HG03045 (cell line): ENCODE measurements at regions not wholly inside any gene's neighbourhood (a gene's known extent, or its start where the extent isn't known, plus 50 kb on each side); places are given as distances from the start of the nearest gene placed in this dataset.

Source experiments
- ATAC-seq: cut with Tn5 transposase; IDR thresholded peaks from one replicate; pipeline ENCODE4 v1.9.1; 2021; ENCODE audit warnings: mild to moderate bottlenecking, moderate library complexity; ENCODE audit not compliant: unreplicated experiment

DNA sequence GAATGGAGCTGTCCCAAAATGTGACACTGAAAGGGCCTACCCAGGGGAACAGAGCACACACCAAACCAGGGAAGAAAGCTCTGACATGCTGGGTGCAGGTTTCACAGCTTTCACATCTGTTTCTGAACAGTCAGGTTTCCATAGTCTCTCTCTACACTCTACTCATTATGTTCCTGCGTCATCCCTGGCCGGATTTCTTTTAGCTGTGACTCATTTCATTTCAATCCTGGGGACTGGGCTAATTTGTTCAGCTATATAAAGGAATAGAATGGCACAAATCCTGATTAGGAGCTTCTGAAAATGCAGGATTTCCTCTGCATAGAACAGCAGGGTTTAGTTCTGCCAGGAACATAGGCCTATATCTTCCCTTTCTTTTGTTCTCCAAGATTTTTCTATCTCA is 649.8 kb downstream of the RPS29 start:
- ATAC-seq: no peak

DNA sequence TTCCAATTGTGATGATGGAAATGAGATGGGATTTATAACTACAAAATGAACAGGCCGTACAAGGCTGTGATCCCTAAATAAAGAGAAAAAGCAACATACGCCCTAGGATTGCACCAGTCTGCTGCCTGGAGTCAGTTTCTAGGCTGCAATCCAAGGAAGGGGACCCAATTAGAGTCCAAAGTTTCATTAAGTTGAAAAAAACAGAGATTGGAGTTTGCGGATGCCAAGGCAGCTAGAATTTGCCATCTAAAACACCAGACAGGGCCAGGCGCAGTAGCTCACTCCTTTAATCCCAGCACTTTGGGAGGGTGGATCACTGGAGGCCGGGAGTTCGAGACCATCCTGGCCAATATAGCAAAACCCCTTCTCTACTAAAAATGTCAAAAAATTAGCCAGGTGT is 661.0 kb downstream of the RPS29 start:
- no peak for ATAC-seq

DNA sequence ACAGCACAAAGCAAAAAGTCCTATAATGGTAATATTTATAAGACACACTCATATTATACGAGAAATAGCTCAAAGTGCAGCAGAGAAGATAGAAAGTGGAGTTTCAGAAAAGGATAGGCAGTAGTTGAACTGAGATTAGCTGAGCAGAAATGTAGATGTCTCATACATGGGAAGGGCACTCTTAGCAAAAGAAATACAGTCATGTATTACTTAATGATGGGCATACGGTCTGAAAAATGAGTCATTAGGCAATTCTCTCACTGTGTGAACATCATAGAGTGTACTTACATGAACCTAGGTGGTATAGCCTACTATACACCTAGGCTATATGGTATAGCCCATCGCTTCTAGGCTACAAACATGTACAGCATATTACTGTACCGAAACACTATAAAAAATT is 671.3 kb downstream of the RPS29 start:
- no peak for ATAC-seq

DNA sequence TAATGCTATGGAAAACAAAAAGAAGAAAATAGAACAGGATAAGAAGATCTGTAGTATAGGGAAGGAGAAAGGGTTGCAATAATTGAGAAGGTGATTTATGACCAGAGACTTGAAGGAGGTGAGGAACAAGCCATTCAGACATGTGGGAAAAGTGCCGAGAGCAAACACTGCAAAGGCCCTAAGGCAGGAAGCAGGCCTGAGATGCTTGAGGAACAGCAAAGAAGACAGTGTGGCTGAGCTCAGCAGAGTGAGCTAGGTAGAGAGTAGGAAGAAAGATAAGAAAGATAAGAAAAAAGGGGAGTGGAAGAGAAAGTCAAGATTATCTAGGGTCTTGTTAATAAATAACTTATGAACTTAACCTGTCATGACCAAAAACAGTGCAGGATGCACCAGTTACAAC is 671.8 kb downstream of the RPS29 start:
- no peak for ATAC-seq

DNA sequence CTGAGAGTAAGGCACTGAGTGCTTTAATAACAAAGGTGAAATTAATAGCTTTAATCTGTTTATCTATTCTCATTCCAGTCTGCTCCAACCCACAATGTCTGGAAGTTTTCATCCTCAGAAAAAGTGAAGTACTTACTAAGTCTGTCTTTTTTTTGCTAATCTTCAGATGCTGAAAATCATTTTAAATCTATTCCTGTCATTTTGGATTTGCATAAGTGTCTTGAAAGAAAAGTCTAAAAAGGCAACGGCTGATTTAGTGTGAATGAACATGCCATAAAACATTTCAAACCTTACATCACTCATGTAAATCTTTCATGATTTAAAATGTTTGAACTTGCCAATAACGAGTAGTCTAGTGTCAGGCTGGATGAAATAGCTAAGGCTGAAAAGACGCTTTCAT is 685.6 kb downstream of the RPS29 start:
- ATAC-seq: no peak

DNA sequence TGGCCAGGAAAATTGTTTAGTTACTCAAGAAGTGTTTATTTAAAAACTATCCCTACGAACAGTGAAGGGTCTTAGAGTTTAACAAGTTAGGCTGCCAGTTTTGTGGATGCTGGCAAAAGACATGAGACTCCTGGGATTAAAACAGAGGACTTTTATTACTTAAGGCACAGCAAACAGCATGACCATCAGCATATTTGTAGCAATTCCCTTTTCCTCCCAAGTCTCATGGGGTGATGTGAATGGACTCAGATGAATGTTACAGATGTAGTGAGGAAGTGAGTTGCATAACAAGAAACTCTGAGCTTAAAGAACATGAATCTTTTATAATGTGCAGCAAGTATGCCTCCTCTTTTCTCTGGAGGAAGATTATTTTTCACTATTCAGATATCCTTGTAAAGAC is 695.8 kb downstream of the RPS29 start:
- ATAC-seq: no peak

DNA sequence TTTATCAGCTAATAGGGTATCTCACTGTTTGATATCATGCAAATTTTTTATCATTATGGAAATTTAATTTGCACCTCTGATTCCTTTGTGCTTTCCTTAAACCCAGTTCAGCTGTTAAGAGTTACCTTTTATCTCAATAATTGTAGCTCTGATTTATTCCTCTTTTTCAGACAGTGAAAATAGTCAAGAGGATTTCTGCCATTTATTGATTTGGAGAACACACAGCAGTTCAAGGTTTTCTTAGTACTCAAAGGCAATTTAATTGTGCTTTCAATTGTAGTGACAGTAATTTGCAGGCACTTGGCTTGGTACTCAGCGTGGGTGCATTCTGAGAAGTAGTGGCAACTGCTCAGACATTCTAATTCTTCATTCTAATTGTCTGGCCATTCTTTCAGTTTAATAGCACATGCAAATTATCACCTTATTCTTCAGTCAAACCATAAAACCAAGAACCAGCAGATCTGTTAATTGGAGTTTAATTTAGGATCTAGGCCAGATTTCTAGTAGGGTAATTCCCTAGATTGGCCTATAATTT is 709.3 kb downstream of the RPS29 start:
- no peak for ATAC-seq

DNA sequence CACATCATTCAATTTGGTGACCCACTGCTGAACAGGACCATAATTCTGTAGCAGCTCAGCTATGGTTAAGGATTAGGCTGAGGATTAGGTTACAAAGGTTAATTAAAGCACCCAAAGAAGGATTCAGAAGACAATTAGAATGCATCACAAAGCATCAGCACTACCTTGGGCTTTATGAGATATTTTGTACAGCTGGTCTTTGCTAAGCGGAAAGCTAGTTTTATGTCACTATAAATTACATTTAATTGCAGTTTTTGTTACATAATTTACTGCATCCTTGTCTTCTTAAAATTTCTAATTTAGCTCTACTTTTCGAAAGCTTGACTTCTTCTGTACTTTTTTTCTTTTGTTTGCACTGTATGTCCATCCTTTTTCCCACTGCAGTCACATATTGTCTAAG is 711.5 kb downstream of the RPS29 start:
- ATAC-seq: no peak

DNA sequence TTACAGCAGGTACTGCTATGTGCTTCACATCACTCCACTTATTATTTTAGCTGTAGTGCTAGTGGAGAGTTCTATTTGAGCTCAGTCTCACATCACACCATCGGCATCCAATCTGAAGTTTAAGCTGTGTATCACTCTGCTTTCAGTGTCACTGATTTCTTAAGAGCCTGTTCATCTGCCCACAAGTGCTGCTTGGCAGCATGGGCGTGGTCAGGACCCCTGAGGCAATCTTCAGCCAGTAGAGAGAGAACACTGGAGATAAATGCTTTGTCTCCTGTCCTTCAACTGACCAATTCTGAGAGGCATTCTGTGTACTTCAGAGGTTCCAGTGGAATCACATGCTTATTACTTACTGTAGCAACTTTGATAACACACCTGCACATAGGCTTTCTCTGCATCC is 728.8 kb downstream of the RPS29 start:
- no peak for ATAC-seq

DNA sequence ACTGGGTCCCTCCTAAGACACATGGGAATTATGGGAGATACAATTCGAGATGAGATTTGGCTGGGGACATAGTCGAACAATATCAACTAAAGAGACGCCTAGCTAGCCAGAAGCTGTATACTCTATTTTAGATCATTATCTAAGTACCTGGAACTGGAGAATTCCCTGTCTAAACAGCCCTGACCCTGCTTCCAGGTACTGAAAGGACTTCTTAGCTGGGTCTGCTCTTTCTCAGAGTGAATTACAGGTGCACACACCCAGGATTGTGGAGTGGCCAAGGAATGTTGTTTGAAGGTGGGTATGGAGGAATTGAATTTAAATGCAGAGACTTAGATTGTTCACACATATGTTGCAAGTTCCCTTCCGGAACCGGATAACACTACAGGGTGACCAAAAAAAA is 733.0 kb downstream of the RPS29 start:
- ATAC-seq: no peak

DNA sequence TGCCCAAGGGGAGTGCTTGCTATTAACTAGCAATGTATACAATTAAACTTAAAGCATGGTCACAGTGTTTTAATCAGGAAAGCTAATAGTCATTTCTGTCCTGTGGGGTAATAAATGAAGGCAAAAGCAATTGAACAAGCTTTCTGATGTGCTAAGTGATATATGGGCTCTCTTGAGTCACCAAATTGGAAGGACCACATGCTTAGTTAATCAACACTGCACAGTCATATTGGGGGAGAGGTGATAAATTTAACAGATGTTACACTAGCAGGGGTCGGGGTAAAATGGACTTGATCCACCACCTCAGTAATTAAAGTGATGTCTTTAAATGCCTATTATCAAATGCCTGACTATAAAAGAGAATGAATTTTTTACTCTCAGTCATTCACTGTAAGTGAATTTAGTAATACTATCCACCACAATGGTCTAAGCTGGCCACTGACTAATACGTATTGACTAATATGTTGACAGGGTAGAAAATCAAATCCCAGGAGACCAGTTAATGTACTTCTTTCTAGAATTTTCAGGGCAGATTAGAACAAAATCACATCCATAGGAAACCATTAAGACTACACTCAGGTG is 736.3 kb downstream of the RPS29 start:
- no peak for ATAC-seq

DNA sequence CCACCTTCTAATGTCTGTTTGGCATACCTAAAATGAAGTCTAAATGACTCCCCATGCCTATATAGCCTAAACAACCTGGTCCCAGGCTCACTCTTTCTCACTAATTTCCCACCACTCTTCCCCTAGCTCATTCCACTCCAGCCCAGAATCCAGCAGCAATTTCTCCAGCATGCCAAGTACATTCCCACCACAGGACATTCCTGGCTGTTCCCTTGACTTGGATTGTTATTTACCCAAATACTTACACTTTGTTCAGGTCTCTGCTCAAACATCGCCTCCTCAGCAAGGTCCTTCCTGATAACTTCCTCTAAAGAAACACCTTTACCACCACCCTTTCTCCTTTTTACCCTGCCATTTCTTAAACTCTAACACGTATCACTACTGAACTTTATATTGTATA is 743.4 kb downstream of the RPS29 start:
- ATAC-seq: no peak

DNA sequence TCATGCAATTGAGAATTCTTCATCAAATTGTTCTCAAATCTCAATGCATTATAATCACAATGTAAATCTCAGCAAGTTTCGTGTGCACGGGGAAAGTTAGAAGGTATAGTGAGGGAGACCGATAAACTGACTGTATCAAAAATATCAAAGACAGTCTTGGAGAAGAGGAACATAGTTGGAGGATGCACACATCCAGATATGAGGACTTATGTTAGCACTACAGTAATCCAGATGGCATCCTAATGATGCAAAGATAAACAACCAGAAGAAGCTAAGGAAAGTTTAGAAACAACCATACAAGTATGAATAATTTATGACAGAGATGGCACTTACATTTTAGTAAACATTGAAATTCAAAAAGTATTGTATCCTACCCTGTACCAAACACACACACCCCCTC is 760.1 kb downstream of the RPS29 start:
- ATAC-seq: no peak

DNA sequence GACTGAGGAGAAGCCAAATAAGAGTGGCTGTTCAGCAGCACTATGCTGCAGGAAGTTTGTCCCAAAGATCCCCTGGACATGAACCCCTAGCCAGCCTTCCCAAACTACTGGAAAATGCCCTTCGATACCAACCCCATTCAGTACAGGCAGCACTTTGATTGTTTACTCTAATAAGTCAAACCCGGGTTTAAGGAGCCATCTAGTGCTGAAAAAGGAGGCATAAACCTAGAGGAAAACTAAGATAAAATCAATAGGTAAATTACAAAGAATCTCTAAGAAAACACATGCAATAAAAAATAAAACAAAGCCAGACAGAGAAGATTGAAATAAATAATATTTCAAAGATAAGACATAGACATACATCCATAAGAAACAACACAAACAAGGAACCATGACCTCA is 771.6 kb downstream of the RPS29 start:
- no peak for ATAC-seq

DNA sequence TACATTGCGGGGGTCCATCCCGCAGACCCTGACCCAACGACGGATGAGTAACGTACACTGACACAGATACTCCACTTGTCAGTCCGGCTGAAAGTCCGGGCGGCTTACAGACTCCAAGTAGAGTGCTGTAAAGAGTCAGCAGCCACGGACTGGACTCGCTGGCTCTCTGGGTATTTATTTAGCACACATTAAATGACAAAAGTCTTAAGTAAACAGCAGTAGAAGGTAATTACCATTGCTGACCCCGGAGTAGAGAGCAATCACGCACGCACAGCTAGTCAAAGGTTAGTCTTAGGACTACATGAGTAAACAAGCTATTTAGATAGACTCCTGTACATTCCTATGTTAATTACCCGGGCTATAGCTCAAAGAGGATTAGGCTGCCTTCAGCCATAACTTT is 780.9 kb downstream of the RPS29 start:
- ATAC-seq: no peak

DNA sequence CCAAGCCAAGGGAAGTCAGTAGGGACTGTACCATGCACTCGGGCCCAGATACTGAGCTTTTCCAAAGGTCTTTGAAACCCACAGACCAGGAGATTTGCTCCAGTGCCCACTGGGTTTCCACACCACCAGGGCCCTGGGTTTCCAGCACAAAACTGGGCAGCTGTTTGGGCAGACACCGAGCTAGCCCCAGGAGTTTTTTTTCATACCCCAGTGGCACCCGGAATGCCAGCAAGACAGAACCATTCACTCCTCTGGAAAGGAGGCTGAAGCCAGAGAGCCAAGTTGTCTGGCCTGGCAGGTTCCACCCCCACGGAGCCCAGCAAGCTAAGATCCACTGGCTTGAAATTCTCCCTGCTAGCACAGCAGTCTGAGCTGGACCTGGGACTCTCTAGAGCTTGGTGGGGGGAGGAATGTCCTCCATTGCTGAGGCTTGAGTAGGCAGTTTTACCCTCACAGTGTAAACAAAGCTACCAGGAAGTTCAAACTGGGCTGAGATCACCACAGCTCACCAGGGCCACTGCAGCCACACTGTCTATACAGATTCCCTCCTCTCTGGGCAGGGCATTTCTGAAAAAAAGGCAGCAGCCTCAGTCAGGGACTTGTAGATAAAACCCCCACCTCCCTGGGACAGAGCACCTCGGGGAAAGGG is 793.7 kb downstream of the RPS29 start:
- no peak for ATAC-seq

DNA sequence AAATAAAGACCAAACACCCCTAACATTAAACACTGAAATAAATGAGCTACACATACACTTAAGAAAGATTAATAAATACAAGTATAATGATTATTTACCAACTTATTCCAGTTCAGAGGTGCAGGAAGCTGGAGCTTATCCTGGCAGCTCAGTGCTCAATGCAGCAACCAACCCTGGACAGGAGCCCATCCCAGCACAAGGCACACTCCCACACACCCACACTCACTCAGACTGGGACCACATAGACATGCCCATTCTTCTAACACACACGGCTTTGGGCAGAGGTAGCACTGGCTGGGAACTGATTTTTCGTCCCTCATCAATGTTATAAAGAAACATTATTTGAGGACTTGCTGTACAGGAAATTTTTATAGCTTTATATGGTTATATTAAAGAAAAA is 797.4 kb downstream of the RPS29 start:
- ATAC-seq: no peak

DNA sequence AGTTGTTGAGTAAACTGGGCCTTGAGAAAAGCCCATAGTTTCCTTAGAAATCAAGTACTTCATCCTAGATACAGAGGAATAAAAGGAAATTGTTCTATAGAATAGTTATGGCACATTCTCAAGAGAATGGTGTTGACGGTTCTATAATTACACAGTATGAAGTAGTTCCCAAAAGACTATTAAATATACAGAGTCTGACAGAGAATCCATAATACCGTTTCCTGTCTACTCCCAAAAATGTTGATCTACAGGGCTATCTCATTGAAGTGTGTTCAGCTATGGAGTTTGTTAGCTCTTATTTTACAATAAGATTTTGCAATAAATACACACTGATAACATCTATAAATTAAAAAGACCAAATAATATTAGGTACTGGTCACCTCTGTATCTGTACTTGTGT is 799.7 kb downstream of the RPS29 start:
- no peak for ATAC-seq

DNA sequence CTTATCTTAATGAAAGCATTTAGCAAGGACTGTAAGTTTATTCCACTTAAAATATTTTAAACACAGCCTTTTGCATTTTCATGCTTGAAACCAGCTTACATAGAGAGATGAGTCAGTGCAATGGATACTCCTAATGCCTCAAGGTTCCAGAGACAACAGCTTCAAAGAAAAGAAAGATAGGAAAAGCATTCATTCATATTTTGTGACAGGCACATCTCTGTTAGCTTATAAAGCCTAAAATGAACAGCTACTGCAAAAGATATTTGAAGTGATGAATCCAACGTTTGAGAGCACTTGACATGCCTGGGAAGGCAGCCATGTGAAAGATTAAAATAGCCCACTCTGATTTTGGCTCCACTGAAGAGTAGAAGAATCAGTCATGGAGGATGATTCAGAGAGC is 814.5 kb downstream of the RPS29 start:
- ATAC-seq: no peak

DNA sequence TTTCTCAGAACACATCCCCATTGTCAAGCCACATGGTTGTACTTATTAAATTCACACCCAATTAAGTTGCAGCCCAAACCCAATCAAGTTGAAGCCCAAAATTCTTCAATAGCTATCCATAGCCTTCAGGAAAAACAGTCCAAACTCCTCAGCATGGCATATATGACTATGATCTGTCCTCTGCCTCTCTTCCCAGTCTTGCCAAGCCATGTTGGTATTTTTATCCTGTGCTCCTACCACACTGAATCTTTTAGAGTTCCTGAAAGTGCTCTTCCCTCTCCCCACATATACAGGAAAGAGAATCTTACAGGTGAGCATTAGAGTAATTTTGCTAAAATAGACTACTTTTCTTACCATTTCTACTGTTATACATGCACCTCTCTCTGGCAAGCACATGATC is 834.9 kb downstream of the RPS29 start:
- ATAC-seq: no peak

DNA sequence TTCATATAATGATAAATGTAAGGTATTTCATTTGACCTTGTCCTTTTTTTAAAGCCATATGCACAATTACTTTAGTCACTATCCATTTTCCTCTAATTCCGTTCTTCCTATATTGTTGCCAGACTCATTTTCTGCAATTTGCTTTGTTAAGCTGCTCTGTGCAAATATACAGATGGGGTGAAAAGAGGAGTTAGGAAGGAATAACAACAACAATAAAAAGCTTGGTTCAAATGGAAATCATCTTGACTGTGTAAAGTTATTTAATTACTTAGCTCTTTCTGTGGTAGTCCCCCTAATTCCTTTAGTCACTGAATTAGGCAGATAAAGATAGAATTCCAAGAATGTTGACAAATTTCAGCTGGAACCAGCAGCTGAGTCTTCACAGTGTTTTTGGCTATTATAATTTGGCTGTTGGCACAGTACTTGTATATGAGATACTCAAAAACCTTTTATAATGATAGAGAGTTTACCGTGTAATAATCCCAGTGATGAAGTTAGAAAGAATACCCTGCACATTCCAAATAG is 838.0 kb downstream of the RPS29 start:
- no peak for ATAC-seq

DNA sequence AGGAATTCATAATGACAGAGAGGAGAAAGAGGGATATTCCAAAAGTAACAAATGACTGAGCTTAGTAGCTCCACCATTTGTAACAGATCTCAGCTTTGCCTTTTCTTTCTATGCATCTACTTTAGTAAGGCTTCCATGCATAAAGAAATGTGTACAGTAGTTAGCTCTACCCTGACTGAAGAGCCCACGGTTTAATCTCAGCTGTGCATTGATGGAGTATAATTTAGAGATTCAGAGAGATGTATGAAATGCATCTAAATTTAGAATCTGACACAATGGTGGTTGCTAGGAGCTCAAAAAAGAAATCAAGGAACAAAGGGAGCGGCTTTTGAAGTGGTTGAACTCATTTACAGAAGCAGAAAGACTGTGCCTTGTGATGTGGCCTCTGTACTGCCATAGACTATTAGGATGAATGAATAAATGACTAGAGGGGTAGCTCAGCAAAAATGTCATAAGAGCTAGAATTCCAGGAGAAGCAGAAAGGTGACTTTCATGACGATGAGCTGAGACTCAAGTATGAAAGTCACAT is 838.6 kb downstream of the RPS29 start:
- ATAC-seq: no peak

DNA sequence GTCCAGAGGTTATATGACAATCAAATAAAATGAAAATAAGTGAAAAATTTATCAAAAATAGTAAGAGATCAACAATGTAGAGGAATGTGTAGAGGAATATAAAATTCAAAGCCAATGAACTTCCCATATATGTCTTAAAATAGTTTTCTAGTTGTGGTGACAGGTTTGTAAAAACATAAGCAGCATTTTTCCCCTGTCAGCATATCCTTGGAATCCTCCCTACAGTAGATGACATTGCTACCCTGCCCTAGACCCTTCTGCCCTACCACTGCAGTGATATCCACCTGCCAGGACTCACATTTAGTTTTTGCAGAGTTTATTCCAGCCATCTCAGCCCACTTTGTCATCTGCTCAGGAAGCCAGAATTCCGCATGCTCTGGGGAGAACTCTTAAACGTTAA is 842.0 kb downstream of the RPS29 start:
- no peak for ATAC-seq
